ENCODE measurements at regions not wholly inside any gene's neighbourhood (a gene's known extent, or its start where the extent isn't known, plus 50 kb on each side); places are given as distances from the start of the nearest gene placed in this dataset.
"Not testable (repeated sequence)": the region's sequence is repeated elsewhere in the genome, so short reads cannot be mapped to it uniquely, and the experiment has no call there.

DNA sequence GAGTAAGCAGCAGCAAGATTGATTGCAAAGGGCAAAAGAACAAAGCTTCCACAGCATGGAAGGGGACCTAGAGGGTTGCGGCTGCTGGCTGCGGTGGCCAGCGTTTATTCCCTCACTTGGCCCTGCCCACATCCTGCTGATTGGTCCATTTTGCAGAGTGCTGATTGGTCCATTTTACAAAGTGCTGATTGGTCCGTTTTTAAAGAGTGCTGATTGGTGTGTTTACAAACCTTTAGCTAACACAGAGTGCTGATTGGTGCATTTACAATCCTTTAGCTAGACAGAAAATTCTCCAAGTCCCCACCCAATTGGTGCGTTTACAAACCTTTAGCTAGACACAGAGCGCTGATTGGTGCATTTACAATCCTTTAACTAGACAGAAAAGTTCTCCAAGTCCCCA lies 194.4 kb downstream of the MC4R start:
- TF ChIP-seq POLR2A (IDR thresholded peaks at IDR 0.05) = not testable (repeated sequence)
- TF ChIP-seq, protein P1, sequence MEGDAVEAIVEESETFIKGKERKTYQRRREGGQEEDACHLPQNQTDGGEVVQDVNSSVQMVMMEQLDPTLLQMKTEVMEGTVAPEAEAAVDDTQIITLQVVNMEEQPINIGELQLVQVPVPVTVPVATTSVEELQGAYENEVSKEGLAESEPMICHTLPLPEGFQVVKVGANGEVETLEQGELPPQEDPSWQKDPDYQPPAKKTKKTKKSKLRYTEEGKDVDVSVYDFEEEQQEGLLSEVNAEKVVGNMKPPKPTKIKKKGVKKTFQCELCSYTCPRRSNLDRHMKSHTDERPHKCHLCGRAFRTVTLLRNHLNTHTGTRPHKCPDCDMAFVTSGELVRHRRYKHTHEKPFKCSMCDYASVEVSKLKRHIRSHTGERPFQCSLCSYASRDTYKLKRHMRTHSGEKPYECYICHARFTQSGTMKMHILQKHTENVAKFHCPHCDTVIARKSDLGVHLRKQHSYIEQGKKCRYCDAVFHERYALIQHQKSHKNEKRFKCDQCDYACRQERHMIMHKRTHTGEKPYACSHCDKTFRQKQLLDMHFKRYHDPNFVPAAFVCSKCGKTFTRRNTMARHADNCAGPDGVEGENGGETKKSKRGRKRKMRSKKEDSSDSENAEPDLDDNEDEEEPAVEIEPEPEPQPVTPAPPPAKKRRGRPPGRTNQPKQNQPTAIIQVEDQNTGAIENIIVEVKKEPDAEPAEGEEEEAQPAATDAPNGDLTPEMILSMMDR (IDR thresholded peaks at IDR 0.05) = not testable (repeated sequence)
